ENCODE measurements at regions not wholly inside any gene's neighbourhood (a gene's known extent, or its start where the extent isn't known, plus 50 kb on each side); places are given as distances from the start of the nearest gene placed in this dataset.

- TF ChIP-seq, protein P1, sequence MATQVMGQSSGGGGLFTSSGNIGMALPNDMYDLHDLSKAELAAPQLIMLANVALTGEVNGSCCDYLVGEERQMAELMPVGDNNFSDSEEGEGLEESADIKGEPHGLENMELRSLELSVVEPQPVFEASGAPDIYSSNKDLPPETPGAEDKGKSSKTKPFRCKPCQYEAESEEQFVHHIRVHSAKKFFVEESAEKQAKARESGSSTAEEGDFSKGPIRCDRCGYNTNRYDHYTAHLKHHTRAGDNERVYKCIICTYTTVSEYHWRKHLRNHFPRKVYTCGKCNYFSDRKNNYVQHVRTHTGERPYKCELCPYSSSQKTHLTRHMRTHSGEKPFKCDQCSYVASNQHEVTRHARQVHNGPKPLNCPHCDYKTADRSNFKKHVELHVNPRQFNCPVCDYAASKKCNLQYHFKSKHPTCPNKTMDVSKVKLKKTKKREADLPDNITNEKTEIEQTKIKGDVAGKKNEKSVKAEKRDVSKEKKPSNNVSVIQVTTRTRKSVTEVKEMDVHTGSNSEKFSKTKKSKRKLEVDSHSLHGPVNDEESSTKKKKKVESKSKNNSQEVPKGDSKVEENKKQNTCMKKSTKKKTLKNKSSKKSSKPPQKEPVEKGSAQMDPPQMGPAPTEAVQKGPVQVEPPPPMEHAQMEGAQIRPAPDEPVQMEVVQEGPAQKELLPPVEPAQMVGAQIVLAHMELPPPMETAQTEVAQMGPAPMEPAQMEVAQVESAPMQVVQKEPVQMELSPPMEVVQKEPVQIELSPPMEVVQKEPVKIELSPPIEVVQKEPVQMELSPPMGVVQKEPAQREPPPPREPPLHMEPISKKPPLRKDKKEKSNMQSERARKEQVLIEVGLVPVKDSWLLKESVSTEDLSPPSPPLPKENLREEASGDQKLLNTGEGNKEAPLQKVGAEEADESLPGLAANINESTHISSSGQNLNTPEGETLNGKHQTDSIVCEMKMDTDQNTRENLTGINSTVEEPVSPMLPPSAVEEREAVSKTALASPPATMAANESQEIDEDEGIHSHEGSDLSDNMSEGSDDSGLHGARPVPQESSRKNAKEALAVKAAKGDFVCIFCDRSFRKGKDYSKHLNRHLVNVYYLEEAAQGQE (IDR thresholded peaks at IDR 0.05) = no peak
- TF ChIP-seq ZBTB33 (IDR thresholded peaks at IDR 0.05) (no peak), TAF1 (conservative IDR thresholded peaks at IDR 0.05) (no peak), JUND (IDR thresholded peaks at IDR 0.05) (no peak), MAX (IDR thresholded peaks at IDR 0.05) (no peak), GABPA (IDR thresholded peaks at IDR 0.05 in 1 of 2, conservative IDR thresholded peaks at IDR 0.05 in 1 of 2) (no peak), FOXA1 (IDR thresholded peaks at IDR 0.05) (no peak), HNF4A (conservative IDR thresholded peaks at IDR 0.05) (no peak), YY1 (IDR thresholded peaks at IDR 0.05) (no peak)
- TF ChIP-seq, protein P2, sequence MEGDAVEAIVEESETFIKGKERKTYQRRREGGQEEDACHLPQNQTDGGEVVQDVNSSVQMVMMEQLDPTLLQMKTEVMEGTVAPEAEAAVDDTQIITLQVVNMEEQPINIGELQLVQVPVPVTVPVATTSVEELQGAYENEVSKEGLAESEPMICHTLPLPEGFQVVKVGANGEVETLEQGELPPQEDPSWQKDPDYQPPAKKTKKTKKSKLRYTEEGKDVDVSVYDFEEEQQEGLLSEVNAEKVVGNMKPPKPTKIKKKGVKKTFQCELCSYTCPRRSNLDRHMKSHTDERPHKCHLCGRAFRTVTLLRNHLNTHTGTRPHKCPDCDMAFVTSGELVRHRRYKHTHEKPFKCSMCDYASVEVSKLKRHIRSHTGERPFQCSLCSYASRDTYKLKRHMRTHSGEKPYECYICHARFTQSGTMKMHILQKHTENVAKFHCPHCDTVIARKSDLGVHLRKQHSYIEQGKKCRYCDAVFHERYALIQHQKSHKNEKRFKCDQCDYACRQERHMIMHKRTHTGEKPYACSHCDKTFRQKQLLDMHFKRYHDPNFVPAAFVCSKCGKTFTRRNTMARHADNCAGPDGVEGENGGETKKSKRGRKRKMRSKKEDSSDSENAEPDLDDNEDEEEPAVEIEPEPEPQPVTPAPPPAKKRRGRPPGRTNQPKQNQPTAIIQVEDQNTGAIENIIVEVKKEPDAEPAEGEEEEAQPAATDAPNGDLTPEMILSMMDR (IDR thresholded peaks at IDR 0.05; ENCODE audit: low read depth, low read length, missing input control) = no peak
- TF ChIP-seq, protein P3, sequence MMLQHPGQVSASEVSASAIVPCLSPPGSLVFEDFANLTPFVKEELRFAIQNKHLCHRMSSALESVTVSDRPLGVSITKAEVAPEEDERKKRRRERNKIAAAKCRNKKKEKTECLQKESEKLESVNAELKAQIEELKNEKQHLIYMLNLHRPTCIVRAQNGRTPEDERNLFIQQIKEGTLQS (IDR thresholded peaks at IDR 0.05) = no peak
Measured at GRCh38 chr11:114886644-114887265, 208.4 kb downstream of the NXPE2 start.
